Stomach (tissue), 8 donors: ENCODE measurements at regions not wholly inside any gene's neighbourhood (a gene's known extent, or its start where the extent isn't known, plus 50 kb on each side); places are given as distances from the start of the nearest gene placed in this dataset.

ENCODE experiments used
- DNase-seq, 2 donors: peaks; one replicate each; pipeline versions ENCODE4 v3.0.0 to v3.0.0-alpha.2; 2013 to 2019
- H3K27ac ChIP-seq, 5 donors: fragments of 200-600 bp in 4 of 5; sonication (generic) in 4 of 5; one replicate each; pipeline ENCODE4 v1.5.1; 2013 to 2019; ENCODE audit warnings: mild to moderate bottlenecking in 1 of 5, moderate library complexity in 1 of 5
- H3K27me3 ChIP-seq, 3 donors: fragments of 200-600 bp; sonication (generic); one replicate each; pipeline ENCODE4 v1.5.1; 2017 to 2019; ENCODE audit warnings: mixed run types in 1 of 3
- H3K36me3 ChIP-seq, 4 donors: fragments of 200-600 bp; sonication (generic); 1 replicate in 3 of 4; 2 replicates in 1 of 4; pipeline ENCODE4 v1.5.1; 2016 to 2019
- H3K4me1 ChIP-seq, 4 donors: fragments of 200-600 bp; sonication (generic); one replicate each; pipeline ENCODE4 v1.5.1; 2016 to 2019
- H3K4me3 ChIP-seq, 4 donors: fragments of 200-600 bp; sonication (generic) in 3 of 4; one replicate each; pipeline ENCODE4 v1.5.1; 2016 to 2019; ENCODE audit warnings: mild to moderate bottlenecking in 1 of 4
- H3K9me3 ChIP-seq, 4 donors: fragments of 200-600 bp; sonication (generic); one replicate each; pipeline ENCODE4 v1.5.1; 2016 to 2019
- EP300 ChIP-seq: sonication (generic); formaldehyde crosslinking; IDR thresholded peaks from one replicate; pipeline ENCODE4 v1.6.1; 2017; ENCODE audit warnings: antibody characterized with exemption
- POLR2A ChIP-seq, 4 donors: fragments of 450-650 bp; IDR thresholded peaks; one replicate each; pipeline ENCODE4 v1.6.1; 2016; ENCODE audit warnings: antibody characterized with exemption in 4 of 4, control low read depth in 2 of 4, mild to moderate bottlenecking in 1 of 4, moderate library complexity in 1 of 4
- POLR2AphosphoS5 ChIP-seq, 3 donors: sonication (generic); formaldehyde crosslinking; IDR thresholded peaks; one replicate each; pipeline ENCODE4 v1.6.1; 2016; ENCODE audit warnings: antibody characterized with exemption in 3 of 3
- WGBS, 5 donors: extraction: QIAGEN DNeasy Blood & Tissue Kit in 3 of 5; methylation state at CpG; one replicate each; pipeline versions ENCODE4 v1.1.5 to v1.1.7; 2013 to 2018; 5-methylcytosine and 5-hydroxymethylcytosine counted together
- intact Hi-C: fragments of 100-400 bp; cut with DNase I; formaldehyde crosslinking; loops from one replicate; pipeline ENCODE4 v1.15.1; 2023; ENCODE audit warnings: low total_unique reads
- TF ChIP-seq, protein P1 (sequence below), 7 experiments: fragments of 450-650 bp in 4 of 7; fragments of 200-600 bp in 3 of 7; sonication (generic) in 3 of 7; IDR thresholded peaks; one replicate each; pipeline ENCODE4 v1.5.1; 2016 to 2019; ENCODE audit warnings: antibody characterized with exemption in 7 of 7, control low read depth in 2 of 7, mild to moderate bottlenecking in 1 of 7
- donor health status: healthy with polysubstance abuse.
- donor health status: Bipolar disorder and iron deficiency.
- donor health status: healthy.

DNA sequence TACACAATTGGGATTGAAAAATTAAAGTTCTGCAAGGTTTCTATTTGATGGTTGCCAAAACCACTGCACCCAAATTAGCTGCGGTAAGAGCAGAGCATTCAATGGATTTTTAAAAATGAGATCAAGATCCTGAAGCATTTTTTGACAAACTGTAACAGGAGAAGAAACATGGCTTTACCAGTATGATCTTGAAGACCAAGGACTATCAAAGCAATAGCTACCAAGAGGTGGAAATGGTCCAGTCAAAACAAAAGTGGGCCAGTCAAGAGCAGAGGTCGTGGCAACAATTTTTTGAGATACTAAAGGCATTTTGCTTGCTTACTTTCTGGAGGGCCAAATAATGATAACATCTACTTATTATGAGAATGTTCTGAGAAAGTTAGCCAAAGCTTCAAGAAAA, 186.8 kb downstream of the RDH14 start:
- DNase-seq = no peak
- Histone ChIP-seq H3K4me3 (no peak overlapping the region), H3K27me3 (no peaks in the 10 kb centered on the region), H3K9me3 (no peaks in the 10 kb centered on the region), H3K4me1 (no peaks in the 10 kb centered on the region), H3K36me3 (no peaks in the 10 kb centered on the region), H3K27ac (no peak overlapping the region)
- intact Hi-C loops = loop anchor here (10.0 kb wide), 1 partner anchor 519 kb away; no protein-coding TSS in a partner anchor
- TF ChIP-seq POLR2A (IDR thresholded peaks at IDR 0.05) (no peak), POLR2AphosphoS5 (IDR thresholded peaks at IDR 0.05) (no peak), EP300 (no peak)
- TF ChIP-seq, protein P1, sequence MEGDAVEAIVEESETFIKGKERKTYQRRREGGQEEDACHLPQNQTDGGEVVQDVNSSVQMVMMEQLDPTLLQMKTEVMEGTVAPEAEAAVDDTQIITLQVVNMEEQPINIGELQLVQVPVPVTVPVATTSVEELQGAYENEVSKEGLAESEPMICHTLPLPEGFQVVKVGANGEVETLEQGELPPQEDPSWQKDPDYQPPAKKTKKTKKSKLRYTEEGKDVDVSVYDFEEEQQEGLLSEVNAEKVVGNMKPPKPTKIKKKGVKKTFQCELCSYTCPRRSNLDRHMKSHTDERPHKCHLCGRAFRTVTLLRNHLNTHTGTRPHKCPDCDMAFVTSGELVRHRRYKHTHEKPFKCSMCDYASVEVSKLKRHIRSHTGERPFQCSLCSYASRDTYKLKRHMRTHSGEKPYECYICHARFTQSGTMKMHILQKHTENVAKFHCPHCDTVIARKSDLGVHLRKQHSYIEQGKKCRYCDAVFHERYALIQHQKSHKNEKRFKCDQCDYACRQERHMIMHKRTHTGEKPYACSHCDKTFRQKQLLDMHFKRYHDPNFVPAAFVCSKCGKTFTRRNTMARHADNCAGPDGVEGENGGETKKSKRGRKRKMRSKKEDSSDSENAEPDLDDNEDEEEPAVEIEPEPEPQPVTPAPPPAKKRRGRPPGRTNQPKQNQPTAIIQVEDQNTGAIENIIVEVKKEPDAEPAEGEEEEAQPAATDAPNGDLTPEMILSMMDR (IDR thresholded peaks at IDR 0.05) = no peak
- 54 to 69% (median 61%) methylated on average over 2 of the region's 2 CpGs for WGBS, 5 donors

DNA sequence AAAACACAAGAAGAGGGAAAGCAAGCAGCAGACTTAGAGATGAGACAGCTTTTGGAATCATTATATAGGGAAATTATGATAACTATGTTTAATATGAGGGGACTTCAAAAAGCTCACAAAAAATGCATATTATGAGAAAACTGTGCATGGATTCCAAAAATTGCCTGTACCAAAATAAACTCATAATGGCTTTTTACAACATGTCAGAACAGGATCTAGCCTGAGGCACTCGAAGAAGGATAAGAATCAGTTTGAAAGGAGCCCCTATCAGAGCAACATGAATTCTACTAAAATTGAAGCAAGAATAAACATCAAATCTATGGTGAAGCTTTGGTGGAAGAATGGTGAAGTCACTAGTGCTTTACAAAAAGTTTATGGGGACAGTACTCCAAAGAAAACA, 187.4 kb downstream of the RDH14 start:
- H3K4me3 ChIP-seq = no peak overlapping the region
- no peaks in the 10 kb centered on the region for H3K4me1 ChIP-seq
- no peak for DNase-seq
- intact Hi-C loops = loop anchor here (10.0 kb wide), 1 partner anchor 518 kb away; no protein-coding TSS in a partner anchor
- 55 to 71% (median 61%) methylated on average over 1 of the region's 1 CpG for WGBS, 5 donors
- no peaks in the 10 kb centered on the region for H3K36me3 ChIP-seq
- no peaks in the 10 kb centered on the region for H3K9me3 ChIP-seq
- H3K27me3 ChIP-seq = no peaks in the 10 kb centered on the region
- no peak for TF ChIP-seq POLR2A (IDR thresholded peaks at IDR 0.05)
- no peak for TF ChIP-seq POLR2AphosphoS5 (IDR thresholded peaks at IDR 0.05)
- TF ChIP-seq, protein P1 (IDR thresholded peaks at IDR 0.05) = no peak
- no peak for TF ChIP-seq EP300
- H3K27ac ChIP-seq = no peak overlapping the region

DNA sequence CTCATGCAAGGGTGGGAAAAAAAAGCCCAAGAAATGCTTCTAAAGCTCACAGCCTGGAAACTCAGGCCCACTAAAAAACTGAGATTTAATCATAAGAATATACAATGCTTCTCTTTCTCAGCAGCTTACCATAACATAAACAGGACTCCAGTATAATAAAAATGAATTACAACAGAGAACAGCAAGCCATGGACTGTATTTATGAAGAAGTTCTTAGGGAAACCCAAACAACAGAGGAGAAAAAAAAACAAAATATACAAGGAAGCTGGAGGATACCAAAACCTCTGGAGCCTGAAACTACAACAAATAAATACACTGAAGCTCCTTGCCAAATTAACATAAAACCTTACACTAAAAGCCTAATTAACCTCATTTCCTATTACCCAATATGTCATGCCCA, 187.8 kb downstream of the RDH14 start:
- H3K27ac ChIP-seq = no peak overlapping the region
- no peaks in the 10 kb centered on the region for H3K9me3 ChIP-seq
- DNase-seq = no peak
- no peak overlapping the region for H3K4me3 ChIP-seq
- no peaks in the 10 kb centered on the region for H3K4me1 ChIP-seq
- intact Hi-C loops = loop anchor here (10.0 kb wide), 1 partner anchor 518 kb away; no protein-coding TSS in a partner anchor
- TF ChIP-seq POLR2A (IDR thresholded peaks at IDR 0.05) = no peak
- TF ChIP-seq, protein P1 (IDR thresholded peaks at IDR 0.05) = no peak
- TF ChIP-seq POLR2AphosphoS5 (IDR thresholded peaks at IDR 0.05) = no peak
- no peak for TF ChIP-seq EP300
- no peaks in the 10 kb centered on the region for H3K27me3 ChIP-seq
- H3K36me3 ChIP-seq = no peaks in the 10 kb centered on the region

DNA sequence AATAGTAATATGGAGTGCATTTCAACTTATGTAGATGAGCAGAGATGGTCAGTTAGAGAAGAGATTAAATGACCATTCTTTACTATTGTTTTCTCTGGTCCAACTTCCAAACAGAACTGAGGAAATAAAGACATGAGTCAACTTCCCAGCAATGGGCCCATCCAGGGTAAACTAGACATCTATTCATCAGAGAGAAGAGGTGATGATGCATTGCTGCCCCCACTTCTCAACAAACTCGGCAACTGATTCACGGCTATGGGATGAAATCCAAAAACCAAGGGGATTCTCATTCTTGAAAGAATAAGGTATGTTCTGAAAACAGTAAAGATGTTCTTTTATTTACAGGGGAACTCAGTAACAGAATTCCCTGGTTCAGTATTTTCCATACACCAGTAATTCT, 190.7 kb downstream of the RDH14 start:
- 80 to 92% (median 84%) methylated on average over 2 of the region's 2 CpGs for WGBS, 5 donors
- intact Hi-C loops = loop anchor here (10.0 kb wide), 1 partner anchor 515 kb away; no protein-coding TSS in a partner anchor

More for the DNA sequence above, 190.7 kb downstream of the RDH14 start:
- TF ChIP-seq POLR2AphosphoS5 (IDR thresholded peaks at IDR 0.05) = no peak
- no peak for TF ChIP-seq POLR2A (IDR thresholded peaks at IDR 0.05)
- TF ChIP-seq, protein P1 (IDR thresholded peaks at IDR 0.05) = no peak
- no peaks in the 10 kb centered on the region for H3K4me1 ChIP-seq
- H3K36me3 ChIP-seq = no peaks in the 10 kb centered on the region
- DNase-seq = no peak
- H3K27ac ChIP-seq = no peak overlapping the region
- H3K9me3 ChIP-seq = no peaks in the 10 kb centered on the region
- no peaks in the 10 kb centered on the region for H3K27me3 ChIP-seq
- H3K4me3 ChIP-seq = no peak overlapping the region
